Tibial nerve (tissue), 3 donors: ENCODE measurements at regions not wholly inside any gene's neighbourhood (a gene's known extent, or its start where the extent isn't known, plus 50 kb on each side); places are given as distances from the start of the nearest gene placed in this dataset.

Experiments used
- CTCF ChIP-seq, 5 experiments: fragments of 200-600 bp in 3 of 5; fragments of 450-650 bp in 2 of 5; sonication (generic) in 3 of 5; IDR thresholded peaks; one replicate each; pipeline ENCODE4 v1.5.1; 2016 to 2019; ENCODE audit warnings: antibody characterized with exemption in 5 of 5, mild to moderate bottlenecking in 3 of 5, moderate library complexity in 2 of 5
- POLR2A ChIP-seq, 2 donors: fragments of 450-650 bp; IDR thresholded peaks; one replicate each; pipeline ENCODE4 v1.6.1; 2017; ENCODE audit warnings: antibody characterized with exemption in 2 of 2, mild to moderate bottlenecking in 2 of 2, moderate library complexity in 2 of 2

GRCh38 chr22:26766510-26767350 is 109.3 kb downstream of the MIAT start:
- TF ChIP-seq CTCF (IDR thresholded peaks at IDR 0.05), result no peak
- no peak for TF ChIP-seq POLR2A (IDR thresholded peaks at IDR 0.05)
